MM.1S (cell line): ENCODE measurements at regions not wholly inside any gene's neighbourhood (a gene's known extent, or its start where the extent isn't known, plus 50 kb on each side); places are given as distances from the start of the nearest gene placed in this dataset.

Experiments used
- EZH2 ChIP-seq: fragments of 300-600 bp; sonication (generic); optimal IDR thresholded peaks from 2 replicates; pipeline ENCODE3; 2017; ENCODE audit warnings: low read depth, mild to moderate bottlenecking, antibody characterized with exemption, low read length, mixed read lengths
- TF ChIP-seq, protein P1 (sequence below): fragments of 300-600 bp; sonication (generic); IDR thresholded peaks from 2 replicates; pipeline ENCODE4 v1.5.1; 2016; ENCODE audit warnings: antibody characterized with exemption, low read length, mixed read lengths

DNA sequence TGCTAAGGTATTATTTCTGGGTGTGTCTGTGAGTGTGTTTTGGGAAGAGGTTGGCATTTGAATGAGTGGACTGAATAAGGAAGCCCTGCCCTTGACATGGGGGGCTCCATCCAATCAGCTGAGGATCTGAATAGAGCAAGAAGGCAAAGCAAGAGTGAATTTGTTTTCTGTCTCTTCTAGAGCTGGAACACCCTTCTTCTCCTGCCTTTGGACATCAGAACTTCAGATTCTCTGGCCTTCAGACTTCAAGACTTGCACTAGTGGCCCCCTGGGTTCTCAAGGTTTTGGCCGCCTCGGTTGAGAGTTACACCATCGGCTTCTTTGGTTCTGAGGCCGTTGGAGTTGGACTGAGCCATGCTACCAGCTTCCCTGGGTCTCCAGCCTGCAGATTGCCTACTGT lies 448.6 kb downstream of the SHISA9 start:
- TF ChIP-seq, protein P1, sequence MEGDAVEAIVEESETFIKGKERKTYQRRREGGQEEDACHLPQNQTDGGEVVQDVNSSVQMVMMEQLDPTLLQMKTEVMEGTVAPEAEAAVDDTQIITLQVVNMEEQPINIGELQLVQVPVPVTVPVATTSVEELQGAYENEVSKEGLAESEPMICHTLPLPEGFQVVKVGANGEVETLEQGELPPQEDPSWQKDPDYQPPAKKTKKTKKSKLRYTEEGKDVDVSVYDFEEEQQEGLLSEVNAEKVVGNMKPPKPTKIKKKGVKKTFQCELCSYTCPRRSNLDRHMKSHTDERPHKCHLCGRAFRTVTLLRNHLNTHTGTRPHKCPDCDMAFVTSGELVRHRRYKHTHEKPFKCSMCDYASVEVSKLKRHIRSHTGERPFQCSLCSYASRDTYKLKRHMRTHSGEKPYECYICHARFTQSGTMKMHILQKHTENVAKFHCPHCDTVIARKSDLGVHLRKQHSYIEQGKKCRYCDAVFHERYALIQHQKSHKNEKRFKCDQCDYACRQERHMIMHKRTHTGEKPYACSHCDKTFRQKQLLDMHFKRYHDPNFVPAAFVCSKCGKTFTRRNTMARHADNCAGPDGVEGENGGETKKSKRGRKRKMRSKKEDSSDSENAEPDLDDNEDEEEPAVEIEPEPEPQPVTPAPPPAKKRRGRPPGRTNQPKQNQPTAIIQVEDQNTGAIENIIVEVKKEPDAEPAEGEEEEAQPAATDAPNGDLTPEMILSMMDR, result no peak
- no peak for TF ChIP-seq EZH2
